Epithelial cell of esophagus (primary cell): ENCODE measurements at regions not wholly inside any gene's neighbourhood (a gene's known extent, or its start where the extent isn't known, plus 50 kb on each side); places are given as distances from the start of the nearest gene placed in this dataset.

Source experiments
- DNase-seq: peaks from one replicate; pipeline ENCODE4 v3.0.0; 2010; ENCODE audit warnings: low read depth
- H3K4me3 ChIP-seq: 2 replicates; pipeline ENCODE4 v1.5.1; 2011; ENCODE audit warnings: mild to moderate bottlenecking, low read length, control low read depth
- CTCF ChIP-seq: IDR thresholded peaks from 2 replicates; pipeline ENCODE4 v1.5.1; 2011; ENCODE audit warnings: low read depth, mild to moderate bottlenecking, low read length, control low read depth, inconsistent platforms; ENCODE audit not compliant: insufficient read depth; ENCODE audit errors: missing control alignments

- H3K4me3 ChIP-seq: no peak overlapping the region
- TF ChIP-seq CTCF: no peak
- no peak for DNase-seq
Observed at GRCh38 chrX:69024161-69024736, 141.0 kb downstream of the PJA1 start.

DNA sequence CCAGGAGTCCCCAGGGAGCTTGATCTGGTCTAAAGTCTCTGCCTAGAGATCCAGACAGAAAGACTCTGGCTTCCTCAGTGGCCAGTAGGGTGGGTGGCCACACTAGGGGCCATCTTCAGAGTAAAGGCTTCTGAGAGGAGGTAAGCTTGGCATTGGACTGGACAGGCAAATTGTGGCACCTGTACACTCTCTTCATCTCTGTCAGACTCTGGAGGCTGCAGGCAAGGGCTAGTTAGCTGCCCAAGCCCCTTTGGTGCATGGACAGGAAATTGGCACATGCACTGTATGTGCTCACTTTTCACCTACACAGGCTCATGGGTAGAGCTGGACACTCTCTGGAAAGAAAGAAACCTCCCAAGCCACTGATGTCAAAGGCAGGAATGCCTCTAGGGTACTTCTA lies 142.8 kb downstream of the PJA1 start:
- no peak overlapping the region for H3K4me3 ChIP-seq
- no peak for TF ChIP-seq CTCF
- no peak for DNase-seq

DNA sequence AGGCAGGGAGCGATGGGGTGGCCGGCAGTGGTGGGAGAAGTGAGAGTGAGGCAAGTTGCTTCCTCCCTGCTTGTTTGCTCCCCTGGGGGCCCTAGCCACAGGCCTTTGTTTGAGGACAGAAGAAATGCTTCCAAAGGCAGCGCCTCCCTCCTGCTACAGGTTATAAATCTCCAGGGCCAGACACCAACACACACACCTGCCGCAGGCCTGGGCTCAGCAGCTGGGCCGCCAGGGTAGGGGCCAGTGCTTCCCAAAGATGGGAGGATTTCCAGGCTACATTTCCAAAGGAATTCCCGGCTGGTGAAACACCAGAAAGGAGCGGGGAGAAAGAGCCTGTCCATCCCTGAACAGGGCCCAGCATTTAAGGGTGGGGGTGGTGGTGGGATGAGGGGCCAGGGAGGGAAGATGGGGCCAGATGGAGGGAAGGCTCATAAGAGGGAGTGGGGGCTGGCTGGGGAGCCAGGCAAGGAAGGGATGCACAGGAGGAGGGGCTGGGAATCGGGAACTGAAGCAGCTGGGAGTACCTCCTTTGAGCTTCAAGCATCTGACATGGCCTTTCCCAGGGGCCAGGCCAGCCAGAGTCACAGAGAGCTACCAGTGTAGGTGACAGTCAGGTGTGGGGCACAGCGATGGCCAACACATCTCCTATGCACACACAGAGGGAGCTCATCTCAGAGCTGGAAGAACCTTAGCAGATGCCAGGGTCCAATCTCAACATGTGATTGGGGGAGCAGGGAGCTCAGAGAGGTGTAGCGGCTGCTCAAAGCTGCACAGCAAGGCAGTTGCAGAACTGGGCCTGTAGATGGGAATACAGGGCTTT lies 143.9 kb downstream of the PJA1 start:
- no peak overlapping the region for H3K4me3 ChIP-seq
- no peak for DNase-seq
- no peak for TF ChIP-seq CTCF

GRCh38 chrX:69020316-69020715 lies 144.9 kb downstream of the PJA1 start:
- TF ChIP-seq CTCF: no peak
- DNase-seq: no peak
- no peak overlapping the region for H3K4me3 ChIP-seq

GRCh38 chrX:69019073-69019890 lies 146.0 kb downstream of the PJA1 start:
- DNase-seq: no peak
- no peak for TF ChIP-seq CTCF
- no peak overlapping the region for H3K4me3 ChIP-seq

DNA sequence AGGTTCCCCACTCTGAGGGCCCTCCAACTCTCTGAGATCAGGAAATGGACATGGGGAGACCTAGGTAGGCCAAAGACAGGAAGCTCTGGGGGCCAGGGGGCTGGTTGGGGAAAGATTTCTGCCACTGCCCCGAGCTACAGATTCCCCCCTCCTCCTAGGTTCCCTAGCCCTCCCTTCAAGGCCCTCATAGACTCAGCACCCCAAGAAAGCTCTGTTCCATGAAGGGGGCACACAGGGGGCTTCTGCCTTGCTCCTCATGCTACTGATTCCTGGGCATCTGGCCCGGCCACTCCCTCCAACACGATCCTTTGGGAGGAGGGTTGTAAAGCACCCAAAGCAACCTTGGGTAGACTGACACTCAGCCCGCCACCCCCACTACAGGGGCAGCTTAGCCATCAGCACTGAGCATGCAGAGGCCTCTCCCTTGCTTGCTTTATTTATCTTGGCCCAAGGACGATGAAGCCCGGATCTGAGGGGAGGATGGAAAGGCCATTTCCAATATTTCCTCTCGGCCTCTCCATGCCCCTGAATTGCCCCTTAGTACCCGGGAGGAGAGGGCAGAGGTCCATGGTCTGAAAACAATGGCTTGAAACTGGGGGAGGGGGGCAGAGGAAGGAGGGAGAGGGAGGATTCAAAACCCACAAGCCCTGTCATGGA lies 146.7 kb downstream of the PJA1 start:
- TF ChIP-seq CTCF: no peak
- no peak for DNase-seq
- no peak overlapping the region for H3K4me3 ChIP-seq
